NCI-H1105 treated with DMSO at 0.1 percent for 48 hours (cell line): ENCODE measurements at regions not wholly inside any gene's neighbourhood (a gene's known extent, or its start where the extent isn't known, plus 50 kb on each side); places are given as distances from the start of the nearest gene placed in this dataset.
"Not testable (repeated sequence)": the region's sequence is repeated elsewhere in the genome, so short reads cannot be mapped to it uniquely, and the experiment has no call there.

Experiments
- DNase-seq: peaks from one replicate; lab custom pipeline; 2025; lab: John Stamatoyannopoulos, UW

DNA sequence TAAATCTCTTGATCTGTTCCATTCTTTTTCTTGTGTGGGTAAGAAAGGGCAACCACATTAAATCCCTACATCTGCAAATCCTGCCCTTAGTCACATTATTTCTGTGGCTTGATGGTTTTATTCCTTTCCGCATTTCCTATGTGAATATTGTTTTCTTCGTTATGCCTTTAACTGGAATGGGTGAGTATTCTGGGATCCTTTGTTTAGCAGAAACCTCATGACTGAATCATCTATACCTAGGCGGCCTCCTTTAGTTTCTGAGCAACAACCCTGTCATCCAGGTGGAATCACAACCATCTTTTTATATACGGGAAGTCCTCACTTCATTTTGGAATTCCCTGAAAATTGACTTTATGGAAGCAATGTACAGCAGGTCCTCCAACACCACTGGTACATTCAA lies 409.5 kb downstream of the DIRAS2 start:
- not testable (repeated sequence) for DNase-seq

DNA sequence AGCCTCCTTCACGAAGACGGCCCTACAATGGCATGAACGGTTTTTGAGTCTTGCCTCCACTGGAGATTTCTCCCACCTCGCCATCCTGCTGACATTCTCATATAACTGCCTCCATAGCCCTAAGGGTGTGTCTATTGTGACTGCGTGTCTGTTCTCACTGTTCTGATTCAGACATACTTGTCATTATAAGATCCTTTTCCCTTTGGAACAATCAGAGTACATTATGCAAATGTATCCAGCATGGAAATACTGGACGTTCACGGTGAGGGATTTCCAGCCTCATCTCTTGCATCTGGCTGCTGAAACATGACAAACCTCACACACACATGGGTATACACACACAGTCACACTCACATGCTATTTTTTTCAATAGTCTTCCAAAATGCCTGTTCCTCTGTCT lies 402.1 kb downstream of the DIRAS2 start:
- no peak for DNase-seq

DNA sequence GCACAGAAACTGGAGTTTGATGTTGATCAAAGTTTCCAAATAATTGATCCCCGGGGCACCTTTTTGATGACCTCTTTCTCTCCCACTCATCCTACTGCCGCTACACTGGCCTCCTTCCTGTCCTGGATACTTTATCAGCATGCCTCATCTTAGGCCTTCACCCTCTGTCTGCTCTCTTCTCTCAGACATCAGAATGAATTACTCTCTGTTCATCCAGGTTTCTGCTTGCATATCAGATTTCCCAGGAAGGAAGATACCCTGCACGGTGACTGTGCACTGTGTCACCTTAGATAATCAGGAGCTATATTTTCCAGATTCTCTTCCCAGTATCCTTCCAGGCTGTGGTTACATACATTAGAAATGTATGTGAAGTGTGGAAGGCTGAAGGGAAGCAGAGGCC lies 397.0 kb downstream of the DIRAS2 start:
- no peak for DNase-seq

DNA sequence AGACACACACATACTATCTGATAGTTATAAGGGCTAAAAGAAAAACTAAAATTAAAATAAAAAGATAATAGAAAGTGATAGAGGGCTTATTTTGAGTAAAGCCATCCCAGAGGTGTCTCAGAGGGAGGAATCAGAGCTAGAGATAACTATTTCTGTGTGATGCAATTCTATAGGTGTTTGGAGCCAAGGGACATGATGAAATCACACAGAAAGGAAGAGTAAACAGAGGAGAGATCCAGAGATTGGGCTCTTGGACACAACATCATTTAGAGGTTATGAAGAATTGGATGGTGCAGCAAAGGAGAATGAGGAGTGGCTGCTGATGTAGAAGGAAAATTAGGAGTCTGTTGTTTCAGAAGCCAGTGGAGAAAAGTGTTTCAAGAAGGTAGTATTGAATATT lies 393.5 kb downstream of the DIRAS2 start:
- DNase-seq: no peak

DNA sequence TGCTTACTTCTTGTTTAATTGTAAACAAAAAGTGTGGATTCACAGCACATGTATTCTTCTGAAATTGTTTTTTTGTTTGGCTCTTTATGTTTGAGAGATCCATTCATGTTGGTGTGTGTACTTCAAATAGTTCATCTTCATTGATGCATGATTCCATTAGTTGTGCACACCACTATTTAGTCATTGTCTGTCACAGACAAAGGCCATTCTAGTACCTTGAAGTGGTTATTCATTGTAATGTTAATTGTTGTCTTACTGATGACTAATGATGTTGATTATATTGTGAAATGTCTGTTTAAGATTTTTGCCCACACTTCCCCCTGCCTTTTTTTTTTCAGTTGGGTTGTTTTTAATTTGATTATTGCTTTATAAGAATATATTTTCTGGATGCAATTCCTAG lies 391.3 kb downstream of the DIRAS2 start:
- DNase-seq: peak; percentile 12

DNA sequence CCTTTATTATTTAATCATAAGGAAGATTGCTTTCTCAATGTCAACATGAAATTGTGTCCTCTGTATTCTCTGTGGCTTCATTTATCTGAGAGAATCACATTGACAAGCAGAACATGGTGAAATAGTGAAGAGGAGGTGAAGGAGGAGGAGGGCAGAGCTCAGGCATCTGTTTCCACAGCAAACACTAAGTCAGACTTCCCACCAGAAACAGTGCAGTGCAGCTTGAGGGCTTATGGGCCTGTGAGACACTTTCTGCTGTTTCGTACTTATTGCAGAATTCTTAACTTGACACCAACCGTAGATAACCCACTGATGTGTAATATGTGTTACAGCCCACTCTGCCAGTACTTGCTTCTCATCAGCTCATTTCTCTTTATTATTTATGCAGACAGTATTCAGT lies 386.3 kb downstream of the DIRAS2 start:
- no peak for DNase-seq

DNA sequence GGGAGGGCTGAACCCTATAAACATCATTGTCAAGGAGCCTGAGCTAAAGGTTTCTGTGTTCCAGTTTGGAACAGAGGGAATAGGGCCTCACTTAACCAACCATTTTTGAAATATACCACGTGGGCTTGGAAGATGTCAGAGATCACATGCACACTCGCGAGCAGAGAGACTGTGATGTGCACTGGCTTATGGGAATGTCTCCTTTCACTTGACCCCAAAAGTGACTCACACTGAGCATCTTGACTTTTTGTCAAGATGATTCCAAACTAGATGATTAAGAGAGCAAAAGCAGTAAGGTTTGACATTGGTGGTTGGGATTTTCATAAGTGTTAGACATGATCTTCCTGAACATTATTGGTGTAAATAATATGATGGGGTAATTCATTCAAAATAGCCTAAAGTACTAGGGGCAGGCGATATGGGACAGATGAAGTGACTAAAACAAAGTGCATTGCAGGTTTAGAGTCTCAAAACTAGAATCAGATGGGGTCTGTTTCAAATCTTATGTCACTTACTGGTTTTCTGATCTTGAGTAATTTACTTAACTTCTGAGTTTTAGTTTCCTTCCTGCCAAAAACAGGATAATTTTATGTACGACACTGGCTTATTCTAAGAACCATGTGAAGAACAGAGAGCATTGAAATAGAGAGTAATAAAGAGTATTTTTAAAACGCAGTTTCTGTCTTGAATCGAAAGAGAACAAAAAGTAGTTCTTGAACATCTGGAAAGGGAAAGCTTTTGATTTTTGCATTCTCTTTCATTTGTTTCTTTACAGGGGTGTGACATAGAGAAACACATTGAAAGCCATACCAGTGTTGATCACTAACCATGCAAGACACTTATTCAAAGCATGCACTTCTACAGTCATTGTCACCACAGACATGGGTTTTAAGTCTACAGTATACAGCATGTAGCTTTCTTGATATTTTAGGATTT lies 383.0 kb downstream of the DIRAS2 start:
- DNase-seq: no peak

DNA sequence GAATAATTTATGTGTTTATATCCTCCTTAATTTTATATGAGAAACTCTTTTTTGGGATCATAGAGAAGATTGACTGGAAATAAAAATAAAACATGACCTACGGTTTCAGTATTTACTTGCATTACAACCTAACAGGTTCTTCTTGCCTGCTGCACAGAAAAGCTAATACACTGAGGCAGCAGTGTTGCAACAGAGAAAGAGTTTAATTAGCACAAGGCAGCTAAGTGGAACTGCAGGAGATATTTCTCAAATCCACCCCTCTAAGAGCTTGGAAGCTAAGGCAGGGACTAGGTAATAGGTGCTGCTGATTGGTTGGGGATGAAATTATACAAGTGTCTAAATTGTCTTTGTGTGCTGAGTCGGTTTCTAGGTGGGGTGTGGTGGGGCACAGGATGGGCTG lies 380.9 kb downstream of the DIRAS2 start:
- no peak for DNase-seq

DNA sequence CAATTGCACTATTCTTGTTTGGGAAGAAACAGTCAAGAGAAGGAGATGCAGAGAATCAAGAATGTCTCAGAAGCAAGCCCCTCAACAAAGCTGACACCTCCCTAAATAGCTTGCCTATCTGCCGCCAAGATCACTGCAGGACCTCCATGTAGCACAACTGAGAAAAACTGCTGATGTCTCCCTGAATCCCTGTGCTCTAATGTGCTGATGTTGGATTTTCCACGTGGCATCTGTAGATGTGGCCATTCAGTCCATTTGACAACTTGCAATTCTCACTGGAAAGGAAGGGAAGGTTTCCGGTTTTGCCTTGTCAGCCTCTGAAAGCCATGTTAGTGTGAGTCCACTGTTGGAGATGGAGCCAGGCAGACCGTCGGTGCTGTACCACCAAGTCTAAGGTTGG lies 374.0 kb downstream of the DIRAS2 start:
- DNase-seq: no peak

DNA sequence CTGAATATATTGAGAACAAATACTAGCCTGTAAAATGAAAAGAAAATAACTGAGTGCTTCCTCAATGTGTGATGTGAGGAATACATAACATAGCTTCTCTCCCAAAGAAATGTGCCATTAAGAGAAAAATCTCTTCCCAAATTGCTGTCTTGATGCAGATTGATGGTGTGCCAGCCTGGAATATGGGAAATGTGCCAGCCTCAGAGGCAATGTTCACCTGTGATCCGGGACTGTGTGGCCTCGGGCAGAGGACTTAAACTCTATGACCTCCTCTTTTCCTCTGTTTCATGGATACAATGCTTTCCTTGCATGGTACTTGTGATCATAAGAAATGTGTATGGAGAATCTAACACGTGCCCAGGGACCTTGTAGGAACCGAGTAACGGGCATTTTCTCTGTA lies 370.9 kb downstream of the DIRAS2 start:
- DNase-seq: peak; percentile 18

DNA sequence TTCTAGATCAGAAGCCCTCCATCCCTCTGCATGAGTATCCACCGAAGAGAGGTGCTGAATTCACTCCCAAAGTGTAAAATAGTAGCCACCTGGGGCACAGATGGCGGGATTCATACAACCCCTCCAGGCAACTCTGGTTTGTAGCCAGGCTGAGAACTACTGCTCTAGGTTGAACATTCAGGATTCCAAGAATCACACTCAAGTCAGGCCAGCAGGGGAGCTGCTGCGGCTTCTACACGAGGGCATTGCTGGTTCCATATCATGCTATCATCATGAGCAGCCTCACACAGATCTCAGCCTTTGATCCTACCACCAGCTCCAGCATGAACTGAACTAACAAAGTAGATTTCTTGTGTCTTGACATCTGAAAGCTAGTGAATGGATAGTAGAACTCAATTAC lies 367.9 kb downstream of the DIRAS2 start:
- no peak for DNase-seq

DNA sequence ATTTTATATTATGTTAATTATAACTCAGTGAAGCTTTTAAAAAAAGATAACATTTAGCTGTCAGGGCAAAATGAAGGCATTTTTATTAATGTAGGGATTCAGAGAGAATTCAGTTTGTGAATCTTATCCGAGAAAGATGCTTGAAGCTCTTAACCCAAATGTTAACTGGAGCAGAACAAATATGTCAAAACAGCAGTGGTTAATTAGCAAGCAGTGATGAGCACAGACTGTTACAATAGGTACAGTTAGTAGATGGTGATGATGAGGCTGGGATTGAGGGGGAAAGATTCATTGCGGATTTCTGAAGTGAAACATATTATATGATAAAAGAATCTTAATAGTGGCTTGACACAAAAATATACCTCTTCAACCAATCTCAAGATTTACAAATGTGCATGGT lies 356.7 kb downstream of the DIRAS2 start:
- DNase-seq: no peak

DNA sequence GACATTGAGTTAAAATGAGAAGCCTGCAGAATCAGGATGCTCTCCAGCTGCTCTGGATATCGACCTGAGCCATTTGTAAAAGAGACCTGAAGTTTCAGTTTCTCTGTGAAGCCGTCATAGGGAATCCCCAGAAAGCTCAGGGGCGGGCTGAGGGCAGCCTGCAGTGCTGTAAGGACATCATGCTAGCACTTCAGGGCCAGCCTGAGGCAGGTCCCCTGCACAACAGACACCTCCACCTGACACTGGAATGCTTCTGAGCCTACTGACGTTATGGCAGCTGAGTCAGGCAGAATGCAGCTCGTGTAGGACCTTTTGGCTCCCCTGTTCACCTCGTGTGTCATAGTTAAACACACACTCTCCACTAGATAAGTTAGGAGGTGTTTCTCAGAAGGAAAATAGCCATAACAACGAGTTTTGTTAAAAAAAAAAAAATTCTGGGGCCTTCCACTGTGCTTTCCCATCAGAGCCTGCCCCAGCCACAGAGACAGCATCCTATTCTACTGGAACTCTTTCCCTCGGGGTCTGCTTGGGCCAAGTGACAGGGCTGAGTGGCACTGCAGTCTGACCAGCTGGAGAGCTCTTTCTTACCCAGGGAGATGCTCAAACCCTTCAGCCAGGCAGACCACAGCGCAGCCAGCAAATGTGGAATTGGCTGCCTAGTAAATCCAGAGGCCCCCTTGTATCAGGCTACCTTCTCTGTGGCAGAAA lies 354.9 kb downstream of the DIRAS2 start:
- no peak for DNase-seq

DNA sequence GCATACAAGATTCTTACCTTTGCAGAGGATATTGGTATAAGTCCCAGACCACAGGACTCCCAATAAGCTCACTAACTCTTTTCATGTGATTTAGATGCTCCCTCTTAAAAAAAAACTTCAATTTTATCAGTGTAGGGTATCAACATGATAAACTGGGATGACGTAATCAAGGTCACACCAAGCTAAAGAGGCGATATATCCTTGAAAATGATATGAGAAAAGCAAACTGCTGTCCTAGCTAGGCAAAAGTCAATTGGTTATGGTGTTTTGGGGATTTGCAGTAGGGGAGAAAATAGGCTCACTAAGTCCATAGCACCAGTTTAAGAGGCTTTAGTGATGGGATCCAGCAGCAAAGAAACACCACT lies 354.4 kb downstream of the DIRAS2 start:
- DNase-seq: no peak

DNA sequence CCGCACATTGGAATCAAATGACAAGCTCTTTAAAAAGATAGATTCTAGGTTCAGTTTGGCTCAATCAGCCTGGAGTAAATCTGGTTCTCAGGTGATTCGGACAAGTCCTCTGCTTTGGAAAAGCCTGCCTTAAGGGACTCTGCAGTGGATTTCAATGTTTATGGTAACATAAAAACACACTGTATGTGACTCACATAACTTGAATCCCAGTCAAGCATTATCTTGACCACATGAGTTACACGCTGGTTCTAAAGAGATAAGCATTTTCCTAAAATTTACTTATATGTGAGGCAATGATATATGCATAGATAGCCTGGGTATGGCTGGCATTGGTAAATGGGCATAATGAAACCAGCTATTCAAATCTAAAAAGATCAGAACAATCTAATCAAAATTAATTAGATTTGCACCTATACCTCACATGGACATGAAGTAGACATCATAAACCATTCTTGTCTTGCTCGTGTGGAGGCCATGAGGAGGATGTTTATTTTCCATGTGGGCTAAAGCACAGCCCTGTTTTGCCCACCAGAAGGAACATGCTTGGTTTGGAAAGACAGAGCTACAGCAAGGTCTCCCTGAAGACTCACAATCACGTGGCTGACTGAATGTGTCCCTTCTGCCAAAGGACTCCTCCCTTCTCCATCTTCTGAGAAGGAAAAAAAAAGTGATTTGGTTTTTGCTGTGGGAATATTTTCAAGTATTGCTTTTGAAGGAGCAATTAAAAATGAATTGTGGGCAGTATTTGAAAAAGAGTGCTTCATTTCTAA lies 351.7 kb downstream of the DIRAS2 start:
- DNase-seq: no peak

DNA sequence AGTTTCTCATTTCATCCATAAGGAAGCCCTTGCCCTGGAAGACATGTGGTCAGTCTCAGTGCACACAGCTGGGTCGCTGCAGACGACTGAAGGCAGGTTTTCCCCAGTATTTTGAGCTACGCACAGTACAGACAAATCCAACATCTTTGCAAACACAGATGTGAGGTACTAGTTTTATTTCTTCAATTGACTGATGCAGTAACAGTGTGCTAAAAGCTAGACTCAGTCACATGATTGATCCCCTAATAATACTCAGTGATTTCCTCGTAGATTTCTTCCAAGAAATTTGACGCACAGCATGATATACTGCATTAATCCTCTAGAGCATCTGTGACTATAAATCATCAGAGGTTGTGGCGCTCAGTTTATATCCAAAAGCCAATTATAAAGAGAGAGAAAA lies 346.1 kb downstream of the DIRAS2 start:
- no peak for DNase-seq

DNA sequence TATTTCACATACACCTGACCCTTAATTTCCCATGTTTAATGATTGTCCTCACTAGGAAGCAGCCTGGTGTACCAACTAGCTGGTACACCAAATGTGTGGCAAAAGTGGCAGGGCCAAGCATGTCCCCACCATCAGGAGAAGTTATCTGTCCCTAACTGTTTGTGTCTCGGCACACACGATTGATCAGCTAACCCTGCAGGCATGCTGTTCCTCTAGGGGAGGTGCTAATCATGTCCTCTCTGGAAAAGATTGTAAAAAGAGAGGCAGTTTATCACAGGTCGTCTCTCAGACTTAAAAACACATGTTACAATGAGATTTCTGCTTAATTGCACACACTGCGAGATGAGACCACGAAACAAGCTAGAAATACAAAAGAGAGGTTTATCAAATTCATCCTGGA lies 342.7 kb downstream of the DIRAS2 start:
- no peak for DNase-seq

DNA sequence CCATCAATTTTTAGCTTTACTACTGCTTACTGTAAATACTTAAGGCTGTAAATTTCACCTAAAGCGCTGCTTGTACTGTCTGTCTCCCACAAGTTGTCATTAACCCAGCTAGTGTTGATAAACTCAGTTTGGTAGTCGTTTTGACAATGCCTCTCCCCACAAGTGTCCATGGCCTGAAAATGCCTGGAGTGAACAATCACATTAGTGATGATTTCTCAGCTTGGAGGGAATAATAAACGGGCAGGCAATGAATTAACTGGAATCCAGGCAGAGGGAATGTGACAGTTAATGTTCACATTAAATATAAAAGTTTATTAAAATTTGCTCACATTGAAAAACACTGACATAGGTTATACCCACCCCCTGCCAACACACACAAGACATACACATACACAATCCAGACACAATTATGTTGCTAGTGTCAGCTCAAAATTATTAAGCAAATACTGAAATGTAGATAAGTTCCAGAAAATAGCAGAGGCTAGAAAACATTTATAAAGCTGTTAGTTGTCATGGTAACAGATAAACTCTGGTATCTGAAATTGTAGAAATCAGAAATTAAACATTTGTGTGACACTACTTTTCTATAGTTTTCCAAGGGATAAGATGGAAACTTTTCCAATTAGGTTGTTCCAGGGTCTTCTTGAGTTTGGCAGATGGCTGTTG lies 341.9 kb downstream of the DIRAS2 start:
- no peak for DNase-seq

DNA sequence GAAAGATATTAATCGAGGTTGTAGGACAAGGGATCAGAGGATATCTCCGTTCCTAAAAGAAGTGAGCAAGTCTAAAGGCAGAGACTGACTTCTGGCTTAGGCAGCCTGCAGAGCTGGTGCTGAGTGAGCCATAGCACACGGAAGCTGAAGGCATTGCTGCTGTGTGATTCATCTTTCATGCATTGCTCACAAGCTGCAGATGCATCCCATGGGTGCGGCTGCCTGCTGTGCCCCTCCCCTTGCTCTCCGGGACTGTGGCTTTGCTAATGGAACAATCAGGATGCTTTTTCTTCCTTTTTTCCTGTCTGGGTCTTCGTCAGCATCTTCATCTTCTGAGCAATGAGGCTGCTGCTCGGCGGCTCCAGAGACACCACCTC lies 341.4 kb downstream of the DIRAS2 start:
- DNase-seq: no peak

DNA sequence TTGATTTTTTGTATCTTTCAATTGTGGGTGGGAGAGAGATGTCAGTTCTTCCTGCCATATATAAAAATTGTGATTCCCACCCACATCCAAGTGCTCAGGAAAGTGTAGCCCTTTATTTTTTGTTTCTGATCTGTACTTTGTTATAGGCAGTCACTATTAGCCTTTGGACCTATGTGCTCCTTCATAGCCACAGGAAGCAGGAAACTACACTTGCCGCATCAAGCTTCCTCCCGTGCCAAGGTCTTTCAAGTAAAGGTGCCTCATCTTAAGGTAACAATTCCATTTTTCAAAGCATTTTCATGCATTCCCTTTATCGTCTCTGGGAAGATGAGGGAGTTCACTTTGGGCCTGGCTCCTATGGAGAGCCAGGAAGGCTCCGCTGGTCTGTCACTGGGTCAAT lies 339.0 kb downstream of the DIRAS2 start:
- no peak for DNase-seq

DNA sequence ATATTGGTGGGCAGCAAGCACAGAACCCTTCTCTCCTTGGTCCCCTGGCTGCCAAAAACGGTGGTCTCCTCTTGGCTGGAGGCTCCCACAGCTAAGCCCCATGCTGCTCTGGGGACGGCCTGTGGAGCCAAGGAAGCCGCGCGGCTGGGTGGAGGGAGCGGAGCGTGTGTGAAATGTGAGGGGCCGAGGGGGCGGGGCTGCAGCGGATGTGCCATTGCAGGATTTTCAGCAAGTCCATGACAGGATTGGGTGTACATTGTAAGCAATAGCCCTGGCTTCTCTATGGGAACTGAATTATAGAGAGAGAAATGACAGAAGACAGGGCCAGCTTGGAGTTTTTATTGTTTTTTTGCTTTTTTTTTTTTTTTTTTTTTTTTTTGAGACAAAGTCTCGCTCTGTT lies 336.5 kb downstream of the DIRAS2 start:
- DNase-seq: no peak

DNA sequence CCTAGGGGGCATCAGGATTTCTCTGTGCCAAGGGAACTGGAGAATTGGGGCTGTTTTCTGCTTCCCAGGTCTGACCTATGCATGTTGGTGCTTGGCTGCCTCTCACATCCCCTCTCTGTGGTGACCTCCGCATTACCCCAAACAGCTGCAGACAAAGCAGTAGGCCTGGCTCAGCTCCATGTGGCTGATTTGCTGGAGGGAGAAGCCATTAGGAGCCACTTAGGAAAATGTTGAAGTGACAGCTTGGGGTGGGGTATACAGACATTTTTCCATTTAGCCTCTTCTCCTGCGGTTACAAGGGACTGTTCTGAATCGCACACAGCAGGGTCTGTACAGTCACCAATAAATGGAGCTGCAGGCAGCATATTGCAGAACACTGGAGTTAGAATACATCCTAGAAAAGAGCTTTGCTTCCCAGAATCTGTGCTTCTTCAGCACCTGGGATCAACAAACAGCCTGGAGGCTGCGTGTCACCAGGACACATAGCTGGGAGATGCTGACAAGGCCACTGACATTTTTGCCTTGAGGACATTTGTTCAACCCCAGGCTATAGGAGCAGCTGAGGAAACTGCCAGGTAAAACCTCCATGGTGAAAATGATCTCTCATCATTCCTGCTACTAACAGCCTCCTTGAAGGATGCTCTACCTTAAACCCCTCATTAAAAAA lies 335.3 kb downstream of the DIRAS2 start:
- peak; percentile 91 for DNase-seq
